T-cell (primary cell): ENCODE measurements at regions not wholly inside any gene's neighbourhood (a gene's known extent, or its start where the extent isn't known, plus 50 kb on each side); places are given as distances from the start of the nearest gene placed in this dataset.

Experiments
- ATAC-seq, 4 experiments: fragments of 200-7000 bp in 3 of 4; fragments of 150-1000 bp in 1 of 4; cut with Tn5 transposase; replicated peaks in 1 of 4; 1 replicate in 3 of 4; 2 replicates in 1 of 4; pipeline ENCODE4 v1.10.0; 2021; ENCODE audit warnings: moderate library complexity in 3 of 4, mild to moderate bottlenecking in 2 of 4, moderate number of reproducible peaks in 1 of 4
- CTCF ChIA-PET, 2 donors: fragments of 300-600 bp; sonication (Branson Sonifier 250); formaldehyde crosslinking; loops; one replicate each; lab custom pipeline; 2022; ENCODE audit warnings: antibody characterized with exemption in 2 of 2; lab: Charles Lee
- POLR2A ChIA-PET, 2 donors: fragments of 300-600 bp; sonication (Branson Sonifier 250); formaldehyde crosslinking; loops; one replicate each; lab custom pipeline; 2022; ENCODE audit warnings: antibody characterized with exemption in 2 of 2; lab: Charles Lee
- DNase-seq, 35 experiments: peaks; one replicate each; pipeline versions ENCODE4 v3.0.0 to v3.0.0-alpha.2; 2013 to 2023
- H3K27ac ChIP-seq: one replicate; pipeline ENCODE4 v1.5.1; 2013; ENCODE audit warnings: low read length
- H3K27me3 ChIP-seq, 2 experiments: replicated peaks in 1 of 2; 1 replicate in 1 of 2; 2 replicates in 1 of 2; pipeline versions ENCODE4 v1.6.1 to v1.7.0; 2013; ENCODE audit warnings: low read length in 1 of 2, mixed read lengths in 1 of 2; ENCODE audit not compliant: control insufficient read depth in 2 of 2, insufficient read depth in 2 of 2; ENCODE audit errors: extremely low read depth in 1 of 2
- H3K36me3 ChIP-seq, 2 donors: 1 replicate in 1 of 2; 2 replicates in 1 of 2; pipeline versions ENCODE4 v1.6.1 to v1.7.0; 2013; ENCODE audit warnings: low read length in 1 of 2; ENCODE audit not compliant: control insufficient read depth in 2 of 2, insufficient read depth in 1 of 2; ENCODE audit errors: extremely low read depth in 1 of 2
- H3K4me1 ChIP-seq, 2 experiments: 1 replicate in 1 of 2; 2 replicates in 1 of 2; pipeline versions ENCODE4 v1.6.1 to v1.7.0; 2013; ENCODE audit warnings: low read length in 2 of 2, mixed read lengths in 1 of 2; ENCODE audit not compliant: insufficient read depth in 2 of 2, control insufficient read depth in 1 of 2; ENCODE audit errors: extremely low read depth in 1 of 2
- H3K4me3 ChIP-seq, 2 donors: 1 replicate in 1 of 2; 2 replicates in 1 of 2; pipeline versions ENCODE4 v1.5.1 to v1.7.0; 2013; ENCODE audit warnings: mild to moderate bottlenecking in 2 of 2, low read length in 1 of 2, moderate library complexity in 1 of 2; ENCODE audit not compliant: control insufficient read depth in 1 of 2; ENCODE audit errors: extremely low read depth in 1 of 2
- H3K9me3 ChIP-seq: 2 replicates; pipeline ENCODE4 v1.7.0; 2013
- H3K27ac Mint-ChIP-seq, 2 donors: one replicate each; pipeline ENCODE4 v1.8.0; 2020 to 2021; ENCODE audit warnings: mild to moderate bottlenecking in 2 of 2, mixed read lengths in 2 of 2
- H3K27me3 Mint-ChIP-seq, 2 donors: one replicate each; pipeline ENCODE4 v1.8.0; 2021 to 2022; ENCODE audit warnings: mixed read lengths in 2 of 2
- H3K36me3 Mint-ChIP-seq: one replicate; pipeline ENCODE4 v1.8.0; 2021; ENCODE audit warnings: mixed read lengths
- H3K4me1 Mint-ChIP-seq, 3 donors: one replicate each; pipeline ENCODE4 v1.8.0; 2020 to 2022; ENCODE audit warnings: mixed read lengths in 3 of 3, mild to moderate bottlenecking in 1 of 3
- H3K4me3 Mint-ChIP-seq, 3 donors: one replicate each; pipeline ENCODE4 v1.8.0; 2020 to 2022; ENCODE audit warnings: mild to moderate bottlenecking in 3 of 3, mixed read lengths in 3 of 3, moderate library complexity in 3 of 3
- H3K9me3 Mint-ChIP-seq, 3 donors: one replicate each; pipeline ENCODE4 v1.8.0; 2020 to 2022; ENCODE audit warnings: mixed read lengths in 3 of 3
- WGBS: methylation state at CpG from one replicate; pipeline ENCODE4 v1.1.5; 2013; ENCODE audit warnings: missing lambda C conversion rate; ENCODE audit not compliant: insufficient coverage; 5-methylcytosine and 5-hydroxymethylcytosine counted together

DNA sequence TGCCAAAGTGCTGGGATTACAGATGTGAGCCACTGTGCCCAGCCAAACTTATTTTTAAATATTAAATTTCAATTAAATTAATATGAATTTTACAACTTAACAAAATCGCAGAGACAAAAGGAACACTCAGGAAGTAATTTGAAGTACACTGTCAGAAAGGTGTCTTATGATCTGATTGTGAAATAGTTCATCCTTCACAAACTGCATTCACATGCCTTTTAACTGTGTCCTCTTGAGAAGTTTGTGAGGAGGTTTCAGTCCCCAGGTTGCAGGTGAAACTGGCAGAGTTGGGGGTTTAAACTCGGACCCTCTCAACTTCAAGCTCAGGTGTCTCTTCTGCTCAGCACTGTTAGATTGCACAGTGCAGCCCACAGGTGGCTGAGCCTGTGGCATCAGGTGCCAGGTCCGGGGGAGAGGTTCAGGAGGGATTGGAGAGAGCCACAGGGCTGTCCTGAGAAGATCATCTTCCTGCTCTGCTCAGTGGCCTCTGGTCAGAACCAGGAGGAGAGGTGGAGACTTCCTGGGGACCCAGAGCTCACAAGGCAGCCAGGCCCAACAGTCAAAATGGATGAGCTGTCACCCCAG, 152.3 kb upstream of the RAB4A start:
- ChIA-PET POLR2A (no interaction called here), CTCF (interaction anchor here in 1 of 2 donors (0.7 kb wide), 1 partner anchor 100 kb away, joined by 3 read pairs; no protein-coding TSS in a partner anchor)
- H3K36me3 ChIP-seq: no peaks in the 10 kb centered on the region
- Mint-ChIP-seq H3K27me3 (no peaks in the 10 kb centered on the region), H3K27ac (no peak overlapping the region), H3K9me3 (no peaks in the 10 kb centered on the region), H3K4me3 (no peak overlapping the region), H3K4me1 (peaks cover 10 to 23% (median 13%) of the 10 kb centered on the region in 3 donors), H3K36me3 (no peaks in the 10 kb centered on the region)
- H3K27me3 ChIP-seq: peaks cover 0 to 14% of the 10 kb centered on the region in 2 experiments
- H3K4me3 ChIP-seq: no peak overlapping the region
- DNase-seq (no peak), ATAC-seq (no peak)
- 81% methylated on average over 2 of the region's 3 CpGs for WGBS
- H3K9me3 ChIP-seq: no peaks in the 10 kb centered on the region
- H3K4me1 ChIP-seq: peaks cover 6 to 15% of the 10 kb centered on the region in 2 experiments
- no peak overlapping the region for H3K27ac ChIP-seq

DNA sequence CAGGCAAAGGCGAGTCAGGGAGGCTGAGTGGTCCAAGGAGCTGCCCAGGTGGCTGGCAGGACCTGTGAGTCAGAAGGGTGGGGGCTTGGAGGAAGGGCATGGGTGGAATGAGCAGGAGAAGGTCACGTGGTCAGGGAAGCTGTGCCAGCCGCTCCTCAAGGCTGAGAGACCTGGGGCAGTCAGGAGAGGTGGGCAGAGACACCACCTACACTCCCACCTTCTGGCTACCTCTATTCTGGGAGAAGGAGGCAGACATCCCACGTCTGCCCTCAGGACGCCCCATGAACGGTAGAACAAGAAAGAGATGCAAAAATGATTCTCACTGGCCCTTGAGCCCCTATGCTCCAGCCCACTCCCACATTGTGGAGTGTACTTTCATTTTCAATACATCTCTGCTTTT, 151.8 kb upstream of the RAB4A start:
- 83% methylated on average over 1 of the region's 6 CpGs for WGBS
- Mint-ChIP-seq H3K36me3 (no peaks in the 10 kb centered on the region), H3K27ac (no peak overlapping the region)

DNA sequence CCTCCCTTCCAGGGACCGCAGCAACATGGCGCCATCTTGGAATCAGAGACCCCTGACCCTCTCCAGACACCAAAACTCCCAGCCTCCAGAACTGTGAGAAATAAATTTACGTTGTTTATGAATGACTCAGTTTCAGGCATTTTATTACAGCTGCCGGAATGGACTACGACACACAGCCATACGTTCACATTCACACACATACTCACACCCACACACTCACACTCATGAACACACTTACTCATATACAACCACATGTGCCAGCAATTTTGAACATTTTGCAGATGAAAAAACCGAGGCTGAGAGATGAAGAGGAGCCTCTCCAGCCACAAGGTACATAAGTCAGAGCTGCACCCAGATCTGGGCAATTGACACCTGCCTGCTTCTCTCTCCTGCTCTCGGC, 151.0 kb upstream of the RAB4A start:
- H3K4me1 Mint-ChIP-seq: peaks cover 0 to 12% (median 3%) of the 10 kb centered on the region in 3 donors
- no peak overlapping the region for H3K4me3 Mint-ChIP-seq
- no peak overlapping the region for H3K27ac Mint-ChIP-seq
- no peak for DNase-seq
- no peaks in the 10 kb centered on the region for H3K36me3 ChIP-seq
- peaks cover 0 to 13% of the 10 kb centered on the region in 2 experiments for H3K27me3 ChIP-seq
- H3K36me3 Mint-ChIP-seq: no peaks in the 10 kb centered on the region
- no peaks in the 10 kb centered on the region for H3K27me3 Mint-ChIP-seq
- no peaks in the 10 kb centered on the region for H3K9me3 ChIP-seq
- H3K4me3 ChIP-seq: no peak overlapping the region
- CTCF ChIA-PET: interaction anchor here in 1 of 2 donors (0.7 kb wide), 1 partner anchor 45 kb away, joined by 3 read pairs; no protein-coding TSS in a partner anchor
- no peak overlapping the region for H3K27ac ChIP-seq
- WGBS: 87% methylated on average over 4 of the region's 8 CpGs
- no peaks in the 10 kb centered on the region for H3K9me3 Mint-ChIP-seq
- H3K4me1 ChIP-seq: peaks cover 0 to 8% of the 10 kb centered on the region in 2 experiments
- POLR2A ChIA-PET: no interaction called here
- ATAC-seq: no peak

More for the DNA sequence above, 151.8 kb upstream of the RAB4A start:
- Histone ChIP-seq H3K27me3 (peaks cover 0 to 14% of the 10 kb centered on the region in 2 experiments), H3K4me3 (no peak overlapping the region), H3K4me1 (peaks cover 5 to 14% of the 10 kb centered on the region in 2 experiments), H3K9me3 (no peaks in the 10 kb centered on the region), H3K27ac (no peak overlapping the region), H3K36me3 (no peaks in the 10 kb centered on the region)
- Mint-ChIP-seq H3K4me3 (no peak overlapping the region), H3K4me1 (peaks cover 7 to 19% (median 10%) of the 10 kb centered on the region in 3 donors), H3K9me3 (no peaks in the 10 kb centered on the region), H3K27me3 (no peaks in the 10 kb centered on the region)
- ATAC-seq: no peak
- ChIA-PET CTCF (interaction anchor here in 1 of 2 donors (0.7 kb wide), 1 partner anchor 100 kb away, joined by 3 read pairs; no protein-coding TSS in a partner anchor), POLR2A (no interaction called here)
- DNase-seq: no peak

DNA sequence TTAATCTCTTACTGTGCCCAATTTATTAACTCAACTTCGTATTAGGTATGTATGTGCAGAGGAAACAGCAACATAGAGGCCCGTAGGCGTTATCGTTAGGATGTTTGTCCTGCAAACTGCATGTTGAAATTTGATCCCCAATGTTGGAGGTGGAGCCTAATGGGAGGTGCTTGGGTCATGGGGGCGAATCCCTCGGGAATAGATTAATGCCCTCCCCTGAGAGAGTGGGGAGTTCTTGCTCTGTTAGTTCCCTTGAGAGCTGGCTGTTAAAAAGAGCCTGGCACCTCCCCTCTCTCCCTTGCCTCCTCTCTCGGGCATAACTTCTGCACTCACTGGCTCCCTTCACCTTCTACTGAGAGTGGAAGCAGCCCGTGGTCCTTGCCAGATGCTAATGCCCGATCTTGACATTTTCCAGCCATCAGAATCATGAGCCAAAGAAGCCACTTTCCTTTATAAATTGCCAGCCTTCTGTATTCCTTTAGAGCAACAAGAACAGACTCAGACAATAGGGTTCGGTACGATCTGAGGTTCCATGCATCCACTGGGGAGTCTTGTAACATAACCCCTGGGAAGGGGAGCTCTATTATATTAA, 149.0 kb upstream of the RAB4A start:
- Histone ChIP-seq H3K27me3 (peaks cover 0 to 10% of the 10 kb centered on the region in 2 experiments), H3K9me3 (no peaks in the 10 kb centered on the region), H3K36me3 (no peaks in the 10 kb centered on the region), H3K27ac (no peak overlapping the region), H3K4me1 (peaks cover 0 to 8% of the 10 kb centered on the region in 2 experiments), H3K4me3 (no peak overlapping the region)
- Mint-ChIP-seq H3K9me3 (no peaks in the 10 kb centered on the region), H3K36me3 (no peaks in the 10 kb centered on the region), H3K4me1 (peaks cover 4 to 19% (median 6%) of the 10 kb centered on the region in 3 donors), H3K27me3 (no peaks in the 10 kb centered on the region), H3K27ac (no peak overlapping the region), H3K4me3 (no peak overlapping the region)
- 90% methylated on average over 6 of the region's 11 CpGs for WGBS
- ATAC-seq: no peak
- ChIA-PET POLR2A (interaction anchor here in 1 of 2 donors (0.5 kb wide), 1 partner anchor 1654 kb away, joined by 3 read pairs; no protein-coding TSS in a partner anchor), CTCF (no interaction called here)
- no peak for DNase-seq

DNA sequence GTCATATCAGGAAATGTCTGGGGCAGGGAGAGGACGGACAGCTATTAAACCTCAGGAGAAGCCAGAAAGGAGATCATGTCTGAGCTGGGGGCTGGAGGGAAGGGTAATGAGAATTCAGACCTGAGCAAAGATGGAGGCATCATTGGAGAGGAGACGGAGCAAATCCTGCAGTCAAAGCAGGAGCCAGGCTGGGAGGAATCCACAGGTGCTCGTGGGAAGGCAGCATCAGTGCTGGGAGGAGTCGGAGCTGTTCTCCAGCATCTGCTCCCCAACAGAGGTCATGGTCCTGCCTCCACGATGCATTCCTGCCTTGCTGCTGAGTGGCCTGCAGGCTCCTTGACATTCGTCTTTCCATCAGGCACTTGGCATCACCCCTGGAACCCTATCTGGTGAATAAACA, 148.3 kb upstream of the RAB4A start:
- Histone ChIP-seq H3K9me3 (no peaks in the 10 kb centered on the region), H3K27me3 (peaks cover 0 to 10% of the 10 kb centered on the region in 2 experiments), H3K36me3 (no peaks in the 10 kb centered on the region), H3K4me3 (no peak overlapping the region), H3K27ac (no peak overlapping the region), H3K4me1 (peaks cover 6 to 12% of the 10 kb centered on the region in 2 experiments)
- Mint-ChIP-seq H3K4me3 (no peak overlapping the region), H3K27ac (no peak overlapping the region), H3K4me1 (peaks cover 11 to 26% (median 13%) of the 10 kb centered on the region in 3 donors), H3K36me3 (no peaks in the 10 kb centered on the region), H3K27me3 (no peaks in the 10 kb centered on the region), H3K9me3 (no peaks in the 10 kb centered on the region)
- DNase-seq (no peak), ATAC-seq (no peak)
- POLR2A ChIA-PET: interaction anchor here in 1 of 2 donors (0.5 kb wide), 1 partner anchor 1654 kb away, joined by 3 read pairs; no protein-coding TSS in a partner anchor
- CTCF ChIA-PET: no interaction called here
- WGBS: 87% methylated on average over 5 of the region's 6 CpGs

DNA sequence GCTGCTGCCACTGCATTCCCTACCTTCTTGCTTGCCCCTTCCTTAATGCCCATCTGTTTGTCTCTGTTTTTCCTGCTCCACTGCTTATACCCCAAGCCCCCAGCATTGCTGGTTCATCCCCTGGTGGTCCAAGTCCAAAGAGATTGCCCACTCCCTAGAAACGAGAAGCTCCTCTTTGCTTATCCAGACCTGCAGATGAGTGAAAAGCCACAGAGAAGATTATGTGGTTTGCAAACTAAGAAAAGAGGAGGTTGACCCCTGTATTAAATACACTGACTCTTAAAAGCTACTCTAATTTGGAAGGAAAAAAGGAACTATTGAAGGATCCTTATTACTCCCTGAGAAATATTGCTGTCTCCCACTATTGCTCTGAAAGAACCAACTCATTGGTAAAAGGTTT, 146.8 kb upstream of the RAB4A start:
- Mint-ChIP-seq H3K4me3 (no peak overlapping the region), H3K36me3 (no peaks in the 10 kb centered on the region), H3K27ac (no peak overlapping the region), H3K27me3 (no peaks in the 10 kb centered on the region), H3K9me3 (no peaks in the 10 kb centered on the region), H3K4me1 (peaks cover 22 to 33% (median 22%) of the 10 kb centered on the region in 3 donors)
- H3K4me1 ChIP-seq: peaks cover 16 to 20% of the 10 kb centered on the region in 2 experiments
- POLR2A ChIA-PET: no interaction called here
- DNase-seq (no peak), ATAC-seq (no peak)
- CTCF ChIA-PET: no interaction called here
- H3K36me3 ChIP-seq: no peaks in the 10 kb centered on the region
- no peak overlapping the region for H3K27ac ChIP-seq
- H3K4me3 ChIP-seq: no peak overlapping the region
- H3K27me3 ChIP-seq: peaks cover 0 to 6% of the 10 kb centered on the region in 2 experiments
- H3K9me3 ChIP-seq: no peaks in the 10 kb centered on the region
- WGBS: no CpG with 5 or more reads among the region's 1 CpG
